ENCODE measurements at regions not wholly inside any gene's neighbourhood (a gene's known extent, or its start where the extent isn't known, plus 50 kb on each side); places are given as distances from the start of the nearest gene placed in this dataset.
"Not testable (repeated sequence)": the region's sequence is repeated elsewhere in the genome, so short reads cannot be mapped to it uniquely, and the experiment has no call there.

- no peak for DNase-seq
Measured at GRCh38 chr4:12144051-12144450, 715.4 kb upstream of the HS3ST1 start.

DNA sequence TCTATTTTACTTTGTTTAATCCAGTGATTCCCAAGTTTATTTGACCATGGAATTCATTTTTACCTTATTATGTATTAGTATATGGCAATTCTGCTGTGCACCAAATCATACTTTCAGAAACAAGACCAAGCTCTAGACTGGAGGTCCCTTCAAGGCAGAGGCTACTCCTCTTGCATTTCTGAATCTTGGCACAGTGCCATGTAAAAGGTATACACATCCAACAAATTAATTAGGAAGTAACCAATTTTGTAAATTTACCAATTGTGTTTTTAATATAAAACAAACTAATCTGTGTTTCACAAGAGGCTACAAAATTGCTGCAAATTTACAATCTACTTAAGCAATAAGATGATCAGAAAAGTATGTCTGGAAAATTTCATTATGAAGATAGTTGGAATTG is 712.2 kb upstream of the HS3ST1 start:
- no peak for DNase-seq

DNA sequence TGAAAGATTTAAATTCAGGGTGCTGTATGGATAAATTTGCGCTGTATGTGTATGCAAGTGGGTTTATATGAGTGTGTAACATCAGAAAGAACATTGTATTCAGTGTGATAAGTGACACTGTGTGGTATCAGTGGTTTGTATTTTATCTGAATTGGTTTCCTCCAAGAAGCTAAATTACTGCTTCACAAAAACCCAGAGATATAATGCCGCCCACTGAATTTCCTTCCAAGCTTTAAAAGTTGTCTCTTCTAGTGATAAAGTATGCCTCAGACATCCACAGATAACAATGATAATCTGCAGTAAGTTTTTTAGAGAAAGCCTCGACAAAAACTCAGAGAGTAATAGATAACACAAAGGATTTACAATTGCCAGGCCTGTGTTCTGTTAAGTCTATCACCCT is 710.6 kb upstream of the HS3ST1 start:
- no peak for DNase-seq

GRCh38 chr4:12138488-12138887 is 709.8 kb upstream of the HS3ST1 start:
- no peak for DNase-seq

- no peak for DNase-seq
Measured at GRCh38 chr4:12137575-12137974, 708.9 kb upstream of the HS3ST1 start.

- DNase-seq = no peak
Measured at GRCh38 chr4:12126474-12126873, 697.8 kb upstream of the HS3ST1 start.

- no peak for DNase-seq
Measured at GRCh38 chr4:12124138-12124537, 695.4 kb upstream of the HS3ST1 start.

DNA sequence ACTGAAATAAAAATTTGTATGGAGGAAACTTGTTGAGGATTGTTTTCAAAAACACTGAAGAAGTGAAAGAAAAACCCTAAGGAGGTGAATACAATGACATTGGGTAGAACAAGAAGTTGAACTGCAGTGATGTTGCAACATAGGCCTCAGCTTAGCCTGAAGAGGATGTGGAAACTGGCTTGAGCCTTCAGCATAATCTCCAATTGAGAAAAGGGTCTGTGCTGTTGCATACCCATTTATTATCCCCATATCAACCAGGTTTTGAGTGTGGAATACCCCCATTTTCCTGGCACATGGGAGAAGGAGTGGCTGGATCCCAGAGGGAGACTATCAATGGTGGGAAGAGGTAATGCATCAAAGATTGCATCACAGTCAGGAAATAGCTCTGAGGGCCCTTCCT is 695.0 kb upstream of the HS3ST1 start:
- DNase-seq = no peak

- DNase-seq = no peak
Measured at GRCh38 chr4:12122316-12122715, 693.6 kb upstream of the HS3ST1 start.

DNA sequence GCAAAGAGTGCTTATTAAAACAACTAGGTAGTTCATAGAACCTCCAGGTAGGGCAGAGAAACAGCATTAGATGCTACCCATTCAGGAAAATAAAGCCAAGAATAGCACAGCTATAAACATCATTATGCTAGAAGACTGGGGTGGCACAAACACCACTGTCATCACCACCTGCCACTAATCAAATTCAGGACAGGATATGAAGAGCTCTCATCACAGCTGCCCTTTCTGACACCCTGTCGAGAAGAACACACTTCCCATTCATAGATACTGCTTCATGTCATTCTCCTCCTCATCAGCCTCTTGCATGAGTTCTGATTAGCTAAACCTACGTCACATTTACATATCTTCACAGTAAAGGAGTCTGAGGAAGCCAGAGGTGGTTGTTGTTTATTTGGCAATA is 692.3 kb upstream of the HS3ST1 start:
- DNase-seq = no peak

DNA sequence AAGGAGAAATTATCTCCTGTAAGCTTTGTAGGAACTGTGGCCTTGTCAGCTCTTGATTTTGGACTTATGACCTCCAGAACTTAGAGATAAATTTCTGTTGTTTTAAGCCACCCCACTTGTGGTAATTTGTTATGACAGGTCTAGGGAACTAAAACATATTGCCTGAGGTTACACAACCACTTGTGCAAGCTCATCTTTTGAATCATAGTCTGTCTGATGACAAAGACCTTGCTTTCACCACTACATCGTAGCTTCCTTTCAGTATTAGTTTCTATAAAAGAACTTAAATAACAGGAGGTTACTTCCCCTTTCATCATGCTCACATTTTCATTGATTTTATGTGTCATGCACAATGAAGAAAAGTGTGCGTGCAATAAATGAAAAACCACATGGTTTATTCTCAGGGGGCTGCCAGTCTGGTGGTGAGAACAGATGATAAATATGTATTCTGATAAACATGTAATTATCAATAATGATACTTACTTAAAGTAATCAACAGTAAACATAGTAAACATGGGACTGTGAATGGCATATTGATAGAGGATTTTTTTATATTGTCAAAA is 690.0 kb upstream of the HS3ST1 start:
- no peak for DNase-seq

- no peak for DNase-seq
Measured at GRCh38 chr4:12116009-12116552, 687.4 kb upstream of the HS3ST1 start.

DNA sequence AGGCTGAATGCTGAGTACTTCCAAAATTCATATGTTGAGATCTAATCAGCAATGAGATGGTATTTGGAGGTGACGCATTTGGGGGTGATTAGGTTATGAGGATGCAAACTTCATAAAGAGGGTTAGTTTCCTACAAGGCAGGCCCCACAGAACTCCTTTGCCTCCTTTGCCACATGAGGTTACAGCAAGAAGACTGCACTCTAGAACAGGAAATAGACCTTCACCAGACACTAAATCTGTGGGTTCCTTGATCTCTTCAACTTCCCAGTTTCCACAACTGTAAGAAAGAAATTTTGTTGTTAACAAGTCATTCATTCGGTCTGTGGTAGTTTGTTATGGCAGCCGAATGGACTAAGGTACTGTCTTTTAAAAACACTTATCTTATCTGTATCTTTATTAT is 681.9 kb upstream of the HS3ST1 start:
- no peak for DNase-seq

DNA sequence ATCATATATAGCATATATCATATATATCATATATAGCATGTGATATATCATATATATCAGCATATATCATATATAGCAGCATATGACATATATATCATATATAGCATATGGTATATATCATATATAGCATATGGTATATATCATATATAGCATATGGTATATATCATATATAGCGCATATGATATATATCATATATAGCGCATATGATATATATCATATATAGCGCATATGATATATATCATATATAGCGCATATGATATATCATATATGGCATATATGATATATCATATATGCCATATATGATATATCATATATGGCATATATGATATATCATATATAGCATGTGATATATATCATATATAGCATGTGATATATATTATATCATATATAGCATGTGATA is 680.4 kb upstream of the HS3ST1 start:
- not testable (repeated sequence) for DNase-seq

DNA sequence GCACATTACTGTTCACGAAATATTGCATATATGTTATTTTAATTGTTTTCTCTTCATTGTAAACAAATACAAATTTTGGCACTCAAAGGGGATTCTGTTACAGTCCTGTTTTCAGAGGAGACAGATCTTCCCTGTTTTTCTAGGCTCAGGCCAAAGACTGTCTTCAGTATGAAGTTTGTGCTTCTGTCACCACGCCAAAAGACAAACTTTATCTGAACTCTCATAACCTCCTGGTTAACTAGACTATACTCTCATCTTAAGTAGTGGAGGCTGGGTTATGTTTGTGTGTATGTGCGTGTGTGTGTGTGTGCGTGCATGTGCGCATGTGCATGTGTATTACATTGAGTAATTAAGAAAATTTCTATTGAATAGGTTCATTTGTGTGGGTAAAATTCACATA is 676.8 kb upstream of the HS3ST1 start:
- no peak for DNase-seq

GRCh38 chr4:12089920-12090319 is 661.2 kb upstream of the HS3ST1 start:
- not testable (repeated sequence) for DNase-seq

- DNase-seq = no peak
Measured at GRCh38 chr4:12084690-12085089, 656.0 kb upstream of the HS3ST1 start.

- DNase-seq = no peak
Measured at GRCh38 chr4:12071316-12071715, 642.6 kb upstream of the HS3ST1 start.

DNA sequence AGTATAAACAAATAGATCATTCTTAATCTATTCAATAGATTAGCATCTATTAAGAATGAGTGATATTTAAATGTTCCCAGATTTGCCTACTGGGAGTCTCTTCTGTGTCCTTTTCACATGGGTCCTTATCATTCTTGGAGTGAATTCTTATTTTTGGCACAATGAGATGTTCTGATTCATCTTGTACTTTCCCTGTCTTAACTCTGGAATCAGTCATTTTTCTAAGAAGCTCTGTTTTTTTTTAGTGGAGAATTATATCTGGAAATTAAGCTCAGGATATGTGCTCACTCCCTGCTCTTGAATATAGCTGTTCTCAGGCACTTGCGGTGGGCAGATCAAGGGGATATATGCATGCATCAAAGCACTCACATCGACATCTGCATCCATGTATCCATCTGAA is 625.3 kb upstream of the HS3ST1 start:
- DNase-seq = no peak

DNA sequence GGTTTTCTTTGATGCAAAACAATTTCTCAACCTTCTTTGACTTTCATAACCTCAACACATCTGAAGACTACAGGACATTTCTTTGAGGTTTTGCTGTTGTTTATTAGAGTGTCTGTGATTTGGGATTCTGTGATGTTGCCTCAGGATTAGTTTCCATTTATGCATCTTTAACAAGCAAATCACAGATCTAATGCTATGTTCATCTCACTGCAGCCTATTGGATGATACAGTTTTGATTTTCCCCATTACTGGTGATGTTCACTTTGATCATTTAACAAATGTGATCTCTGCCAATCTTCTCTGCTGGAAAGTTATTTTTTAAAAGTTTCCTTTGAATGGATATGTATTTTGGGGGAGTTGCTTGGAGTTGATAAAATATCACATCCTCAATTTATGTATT is 624.9 kb upstream of the HS3ST1 start:
- DNase-seq = no peak

GRCh38 chr4:12050357-12050756 is 621.7 kb upstream of the HS3ST1 start:
- no peak for DNase-seq

- DNase-seq = no peak
Measured at GRCh38 chr4:12042818-12043217, 614.1 kb upstream of the HS3ST1 start.

DNA sequence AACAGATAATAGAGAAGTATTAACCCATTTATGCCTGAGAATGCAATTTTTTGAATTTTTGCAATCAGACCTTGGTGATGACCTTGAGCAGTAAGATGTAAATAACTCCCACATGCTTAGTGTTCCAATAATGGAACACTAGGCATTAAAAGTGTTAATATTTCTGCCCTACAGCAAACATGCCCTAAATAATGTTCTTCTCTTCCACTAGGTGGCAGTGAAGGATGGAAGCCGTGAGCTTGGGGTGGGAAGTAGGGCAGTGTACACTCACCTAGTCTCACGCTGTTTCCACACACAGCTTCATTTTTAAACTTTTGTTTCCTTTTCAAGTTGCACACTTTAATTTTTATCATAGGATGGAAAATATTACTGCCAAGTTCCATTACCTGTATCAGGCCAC is 613.1 kb upstream of the HS3ST1 start:
- DNase-seq = no peak

- no peak for DNase-seq
Measured at GRCh38 chr4:12036450-12036849, 607.8 kb upstream of the HS3ST1 start.

DNA sequence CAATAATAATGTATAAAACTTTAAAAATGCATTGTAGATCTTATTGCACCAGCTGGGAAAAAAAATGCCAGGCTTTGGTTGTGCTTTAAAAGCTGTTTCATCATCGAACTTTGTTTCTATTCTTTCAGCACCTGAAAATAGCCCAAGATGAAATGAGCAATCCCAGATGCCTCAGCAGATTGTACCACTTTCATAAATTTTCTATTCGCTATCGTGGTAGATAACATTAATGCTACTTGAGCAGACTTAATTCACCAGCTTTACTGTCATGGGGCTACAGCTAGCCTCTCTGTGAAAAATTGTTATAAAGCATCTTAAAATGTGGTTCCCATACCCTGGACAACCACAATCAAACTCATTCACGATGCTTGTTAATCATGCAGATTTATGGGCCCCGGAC is 599.6 kb upstream of the HS3ST1 start:
- no peak for DNase-seq

DNA sequence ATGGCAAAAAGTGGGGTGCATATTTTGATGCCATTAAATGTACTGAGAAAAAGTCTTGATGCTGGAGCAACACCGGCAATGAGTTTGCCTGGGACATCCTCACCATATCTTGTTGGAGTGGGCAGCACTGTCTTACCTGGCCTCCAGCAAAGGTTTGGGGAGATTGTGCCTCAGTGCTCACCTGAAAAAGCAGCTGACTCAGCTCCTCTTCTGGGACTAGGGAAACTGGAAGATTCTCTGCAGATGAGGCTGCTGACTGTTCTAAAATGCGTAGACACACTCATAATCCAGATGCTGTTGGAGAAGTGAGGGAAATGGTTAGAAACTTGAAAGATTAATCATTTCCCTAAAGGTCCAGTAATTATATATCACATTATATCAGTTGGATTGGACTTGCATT is 593.7 kb upstream of the HS3ST1 start:
- no peak for DNase-seq

Measured in activated T-cell treated with anti-CD3 and anti-CD28 coated beads, Interleukin-2, amount 50 U/mL, for 48 hours (primary cell).